ENCODE measurements at regions not wholly inside any gene's neighbourhood (a gene's known extent, or its start where the extent isn't known, plus 50 kb on each side); places are given as distances from the start of the nearest gene placed in this dataset.

GRCh38 chr13:50123002-50123401, 107.8 kb downstream of the KCNRG start:
- TF ChIP-seq, protein P1, sequence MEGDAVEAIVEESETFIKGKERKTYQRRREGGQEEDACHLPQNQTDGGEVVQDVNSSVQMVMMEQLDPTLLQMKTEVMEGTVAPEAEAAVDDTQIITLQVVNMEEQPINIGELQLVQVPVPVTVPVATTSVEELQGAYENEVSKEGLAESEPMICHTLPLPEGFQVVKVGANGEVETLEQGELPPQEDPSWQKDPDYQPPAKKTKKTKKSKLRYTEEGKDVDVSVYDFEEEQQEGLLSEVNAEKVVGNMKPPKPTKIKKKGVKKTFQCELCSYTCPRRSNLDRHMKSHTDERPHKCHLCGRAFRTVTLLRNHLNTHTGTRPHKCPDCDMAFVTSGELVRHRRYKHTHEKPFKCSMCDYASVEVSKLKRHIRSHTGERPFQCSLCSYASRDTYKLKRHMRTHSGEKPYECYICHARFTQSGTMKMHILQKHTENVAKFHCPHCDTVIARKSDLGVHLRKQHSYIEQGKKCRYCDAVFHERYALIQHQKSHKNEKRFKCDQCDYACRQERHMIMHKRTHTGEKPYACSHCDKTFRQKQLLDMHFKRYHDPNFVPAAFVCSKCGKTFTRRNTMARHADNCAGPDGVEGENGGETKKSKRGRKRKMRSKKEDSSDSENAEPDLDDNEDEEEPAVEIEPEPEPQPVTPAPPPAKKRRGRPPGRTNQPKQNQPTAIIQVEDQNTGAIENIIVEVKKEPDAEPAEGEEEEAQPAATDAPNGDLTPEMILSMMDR (IDR thresholded peaks at IDR 0.05) = no peak
- no peak for TF ChIP-seq POLR2A (IDR thresholded peaks at IDR 0.05)

Measured in lower leg skin (tissue), 3 donors.